ENCODE measurements at regions not wholly inside any gene's neighbourhood (a gene's known extent, or its start where the extent isn't known, plus 50 kb on each side); places are given as distances from the start of the nearest gene placed in this dataset.

GRCh38 chr2:183255411-183255810 lies 131.2 kb downstream of the NUP35 start:
- TF ChIP-seq EZH2 (IDR thresholded peaks at IDR 0.05; ENCODE audit: low read depth, unreplicated experiment) (no peak), POLR2AphosphoS5 (IDR thresholded peaks at IDR 0.05; ENCODE audit: low read depth) (no peak), REST (IDR thresholded peaks at IDR 0.05; ENCODE audit: unreplicated experiment) (no peak)

Data from GM23338 (cell line).